Left ventricle myocardium inferior (tissue), 1 donor: ENCODE measurements at regions not wholly inside any gene's neighbourhood (a gene's known extent, or its start where the extent isn't known, plus 50 kb on each side); places are given as distances from the start of the nearest gene placed in this dataset.
"Not testable (repeated sequence)": the region's sequence is repeated elsewhere in the genome, so short reads cannot be mapped to it uniquely, and the experiment has no call there.

Experiments
- DNase-seq: peaks from one replicate; pipeline ENCODE4 v3.0.0-alpha.2; 2020
- H3K27ac ChIP-seq: fragments of 200-600 bp; replicated peaks from 2 replicates; pipeline ENCODE4 v1.8.0; 2021
- H3K27me3 ChIP-seq: fragments of 200-600 bp; 2 replicates; pipeline ENCODE4 v1.8.0; 2021; ENCODE audit warnings: low read depth
- H3K36me3 ChIP-seq: fragments of 200-600 bp; 2 replicates; pipeline ENCODE4 v1.8.0; 2021
- H3K4me1 ChIP-seq: fragments of 200-600 bp; 2 replicates; pipeline ENCODE4 v1.8.0; 2021
- H3K4me3 ChIP-seq: fragments of 200-600 bp; 2 replicates; pipeline ENCODE4 v1.8.0; 2021; ENCODE audit warnings: mild to moderate bottlenecking, moderate library complexity
- H3K9me3 ChIP-seq: fragments of 200-600 bp; replicated peaks from 2 replicates; pipeline ENCODE4 v1.8.0; 2021
- intact Hi-C: fragments of 100-400 bp; cut with micrococcal nuclease; formaldehyde crosslinking; loops from one replicate; pipeline ENCODE4 v1.11.0; 2022
- TF ChIP-seq, protein P1 (sequence below): fragments of 200-600 bp; IDR thresholded peaks from 2 replicates; pipeline ENCODE4 v1.8.0; 2021; ENCODE audit warnings: antibody characterized with exemption, mild to moderate bottlenecking, borderline replicate concordance
- donor health status: DM: no; HTN: yes; CAD: no; lungs with severe emphysema.

DNA sequence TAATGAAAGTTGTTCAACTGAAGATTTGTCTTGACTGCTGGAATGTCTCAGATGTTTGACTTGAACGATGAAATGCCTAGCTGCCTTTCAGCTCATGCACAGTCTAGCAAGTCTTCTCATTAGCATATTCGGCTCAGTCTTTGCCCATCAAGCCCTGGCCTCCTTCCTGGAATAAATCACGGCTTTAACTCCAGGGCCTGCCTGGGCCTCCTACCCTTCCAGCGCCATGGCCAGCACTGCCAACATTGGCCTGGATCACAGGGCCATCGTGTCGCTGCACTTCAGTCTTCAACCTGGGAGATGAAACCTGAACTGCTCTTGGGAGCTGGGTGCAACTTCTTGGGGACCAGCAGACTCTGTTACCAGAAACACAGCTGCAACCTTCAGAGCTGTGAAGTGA, 126.7 kb upstream of the TMEM260 start:
- intact Hi-C loops, result no loop called here
- TF ChIP-seq, protein P1, sequence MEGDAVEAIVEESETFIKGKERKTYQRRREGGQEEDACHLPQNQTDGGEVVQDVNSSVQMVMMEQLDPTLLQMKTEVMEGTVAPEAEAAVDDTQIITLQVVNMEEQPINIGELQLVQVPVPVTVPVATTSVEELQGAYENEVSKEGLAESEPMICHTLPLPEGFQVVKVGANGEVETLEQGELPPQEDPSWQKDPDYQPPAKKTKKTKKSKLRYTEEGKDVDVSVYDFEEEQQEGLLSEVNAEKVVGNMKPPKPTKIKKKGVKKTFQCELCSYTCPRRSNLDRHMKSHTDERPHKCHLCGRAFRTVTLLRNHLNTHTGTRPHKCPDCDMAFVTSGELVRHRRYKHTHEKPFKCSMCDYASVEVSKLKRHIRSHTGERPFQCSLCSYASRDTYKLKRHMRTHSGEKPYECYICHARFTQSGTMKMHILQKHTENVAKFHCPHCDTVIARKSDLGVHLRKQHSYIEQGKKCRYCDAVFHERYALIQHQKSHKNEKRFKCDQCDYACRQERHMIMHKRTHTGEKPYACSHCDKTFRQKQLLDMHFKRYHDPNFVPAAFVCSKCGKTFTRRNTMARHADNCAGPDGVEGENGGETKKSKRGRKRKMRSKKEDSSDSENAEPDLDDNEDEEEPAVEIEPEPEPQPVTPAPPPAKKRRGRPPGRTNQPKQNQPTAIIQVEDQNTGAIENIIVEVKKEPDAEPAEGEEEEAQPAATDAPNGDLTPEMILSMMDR, result no peak
- no peak for DNase-seq
- Histone ChIP-seq H3K27me3 (peaks cover 28% of the 10 kb centered on the region), H3K9me3 (no peaks in the 10 kb centered on the region), H3K4me1 (no peaks in the 10 kb centered on the region), H3K4me3 (no peak overlapping the region), H3K36me3 (no peaks in the 10 kb centered on the region), H3K27ac (no peak overlapping the region)

DNA sequence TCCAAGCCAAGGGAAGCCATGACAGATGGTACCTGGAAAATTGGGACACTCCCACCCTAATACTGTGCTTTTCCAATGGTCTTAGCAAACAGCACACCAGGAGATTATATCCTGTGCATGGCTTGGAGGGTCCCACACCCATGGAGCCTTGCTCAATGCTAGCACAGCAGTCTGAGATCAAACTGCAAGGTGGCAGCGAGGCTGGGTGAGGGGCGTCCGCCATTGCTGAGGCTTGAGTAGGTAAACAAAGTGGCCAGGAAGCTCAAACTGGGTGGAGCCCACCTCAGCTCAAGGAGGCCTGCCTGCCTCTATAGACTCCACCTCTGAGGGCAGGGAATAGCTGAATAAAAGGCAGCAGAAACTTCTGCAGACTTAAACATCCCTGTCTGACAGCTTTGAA, 124.9 kb upstream of the TMEM260 start:
- intact Hi-C loops, H3K27ac ChIP-seq, H3K9me3 ChIP-seq, H3K36me3 ChIP-seq, DNase-seq, H3K4me3 ChIP-seq, H3K4me1 ChIP-seq: not testable (repeated sequence)
- H3K27me3 ChIP-seq, result peaks cover 13% of the 10 kb centered on the region

DNA sequence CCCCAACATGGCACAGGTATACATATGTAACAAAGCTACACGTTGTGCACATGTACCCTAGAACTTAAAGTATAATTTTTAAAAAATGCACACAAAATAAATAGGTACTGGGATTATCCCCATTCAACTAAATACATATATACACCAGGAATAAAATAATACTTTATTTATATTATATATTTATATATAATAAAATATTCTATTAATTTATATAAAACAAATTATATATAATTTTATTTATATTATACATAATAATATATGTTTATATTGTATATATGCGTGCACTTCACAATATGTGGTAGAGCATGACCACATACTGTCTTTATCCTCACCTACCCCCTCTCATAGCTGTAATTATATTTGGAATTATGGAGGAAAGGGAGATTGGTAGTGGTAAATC, 119.1 kb upstream of the TMEM260 start:
- no peak for DNase-seq
- Histone ChIP-seq H3K4me3 (no peak overlapping the region), H3K9me3 (peaks cover 5% of the 10 kb centered on the region), H3K4me1 (no peaks in the 10 kb centered on the region), H3K27ac (no peak overlapping the region), H3K36me3 (no peaks in the 10 kb centered on the region), H3K27me3 (peaks cover 30% of the 10 kb centered on the region)
- TF ChIP-seq, protein P1, result no peak
- intact Hi-C loops, result no loop called here

DNA sequence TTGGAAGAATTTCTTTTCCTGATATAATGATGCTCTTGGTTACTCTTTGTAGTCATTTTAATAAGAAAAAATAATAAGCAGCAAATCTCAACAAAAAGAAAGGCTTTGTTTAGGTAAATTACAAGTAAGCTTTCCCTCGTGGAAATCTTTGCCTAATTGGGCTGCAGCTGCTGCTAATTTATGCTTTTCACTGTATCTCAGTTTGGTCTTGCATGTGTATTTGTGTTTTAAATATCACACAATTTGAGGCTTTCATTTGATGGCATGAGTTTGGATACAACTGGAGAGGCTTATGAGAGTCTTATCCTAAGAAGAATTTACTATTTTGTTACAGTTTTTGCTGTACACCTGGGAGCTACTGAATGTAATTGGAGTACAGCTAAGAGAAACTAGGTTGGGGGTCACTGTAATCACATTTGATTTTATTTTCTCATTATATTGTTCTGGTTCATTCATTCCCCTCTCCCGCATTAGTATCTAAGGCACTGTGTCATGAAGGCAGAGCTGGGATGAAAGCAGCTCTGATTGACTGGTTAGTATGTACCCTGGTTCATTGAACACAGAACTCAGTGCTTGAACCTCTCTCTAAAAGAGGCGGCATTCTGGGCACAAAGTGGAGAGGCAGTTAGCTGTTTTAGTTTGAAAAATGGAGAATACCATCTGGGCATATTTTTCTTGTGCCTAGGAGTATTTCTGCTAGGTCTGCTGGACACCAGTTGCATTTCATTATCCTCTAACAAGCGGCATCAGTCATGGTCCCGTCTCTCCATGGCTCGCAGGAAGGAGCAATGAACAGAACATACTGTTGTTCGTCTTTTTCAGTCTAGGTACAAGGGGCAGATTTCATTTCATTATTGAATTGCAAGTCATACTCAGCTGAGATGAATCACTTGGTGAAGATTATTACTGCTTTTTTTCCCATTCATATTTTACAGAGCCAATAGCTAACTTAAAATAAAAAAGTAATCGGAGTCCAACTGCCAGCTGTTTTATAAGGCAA, 118.0 kb upstream of the TMEM260 start:
- H3K27ac ChIP-seq, result no peak overlapping the region
- peaks cover 38% of the 10 kb centered on the region for H3K27me3 ChIP-seq
- no peak for DNase-seq
- intact Hi-C loops, result no loop called here
- TF ChIP-seq, protein P1, result no peak
- no peak overlapping the region for H3K4me3 ChIP-seq
- H3K4me1 ChIP-seq, result no peaks in the 10 kb centered on the region
- H3K9me3 ChIP-seq, result peaks cover 5% of the 10 kb centered on the region
- no peaks in the 10 kb centered on the region for H3K36me3 ChIP-seq

DNA sequence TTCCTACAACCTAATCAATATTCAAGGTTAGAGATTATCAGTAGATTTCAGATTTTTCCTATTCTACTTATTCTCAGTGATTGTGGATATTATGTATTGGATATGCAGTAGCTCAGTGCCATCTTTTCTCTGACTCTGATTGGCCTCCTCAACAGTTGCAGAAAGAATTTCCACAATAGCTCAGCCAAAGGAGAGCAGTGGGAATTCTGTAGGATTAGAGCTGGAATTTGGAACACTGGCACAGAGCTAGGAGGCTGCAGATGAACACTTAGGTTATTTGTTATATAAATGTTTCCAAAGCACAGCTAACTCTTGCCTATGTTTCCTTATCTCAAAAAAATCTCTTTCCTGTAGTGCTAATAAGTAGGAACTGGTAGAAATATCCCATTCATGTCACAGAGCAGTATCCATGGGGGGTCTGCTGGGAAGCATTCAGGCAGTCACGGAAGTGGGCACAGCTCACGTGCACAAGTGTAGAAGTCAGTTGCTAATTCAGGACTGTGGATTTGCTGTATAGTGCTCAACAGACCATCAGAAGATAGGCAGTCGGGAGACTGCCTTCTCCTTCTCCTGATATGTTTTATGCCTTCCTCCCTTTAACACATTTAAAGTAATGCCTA, 116.2 kb upstream of the TMEM260 start:
- Histone ChIP-seq H3K27ac (no peak overlapping the region), H3K36me3 (no peaks in the 10 kb centered on the region), H3K4me3 (no peak overlapping the region), H3K4me1 (no peaks in the 10 kb centered on the region), H3K27me3 (peaks cover 38% of the 10 kb centered on the region), H3K9me3 (peaks cover 10% of the 10 kb centered on the region)
- intact Hi-C loops, result no loop called here
- DNase-seq, result no peak
- TF ChIP-seq, protein P1, result no peak

DNA sequence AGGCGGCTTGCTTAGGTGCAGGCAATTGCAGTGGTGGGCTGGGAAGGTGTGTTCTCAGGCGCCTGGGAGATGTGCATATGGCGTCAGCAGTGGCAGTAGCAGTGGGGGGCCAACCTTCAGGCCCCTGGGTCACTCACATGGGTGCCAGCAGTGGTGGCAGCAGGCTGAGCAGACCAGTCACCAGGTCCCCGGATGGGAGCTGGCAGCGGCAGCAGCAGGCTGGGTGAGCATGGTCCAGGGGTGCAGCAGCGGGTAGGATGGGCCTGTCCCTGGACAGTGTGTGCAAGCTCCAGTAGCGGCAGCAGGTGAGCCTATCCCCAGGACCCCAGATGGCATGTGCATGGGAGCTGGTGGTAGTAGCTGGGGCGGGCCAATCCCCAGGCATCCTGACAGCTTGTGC, 108.5 kb upstream of the TMEM260 start:
- DNase-seq, result no peak
- Histone ChIP-seq H3K9me3 (peaks cover 17% of the 10 kb centered on the region), H3K27ac (no peak overlapping the region), H3K27me3 (peaks cover 21% of the 10 kb centered on the region), H3K4me1 (no peaks in the 10 kb centered on the region), H3K4me3 (no peak overlapping the region), H3K36me3 (no peaks in the 10 kb centered on the region)
- intact Hi-C loops, result loop anchor here (10.0 kb wide), 1 partner anchor 766 kb away; no protein-coding TSS in a partner anchor
- TF ChIP-seq, protein P1, result no peak
